ENCODE measurements at regions not wholly inside any gene's neighbourhood (a gene's known extent, or its start where the extent isn't known, plus 50 kb on each side); places are given as distances from the start of the nearest gene placed in this dataset.

DNA sequence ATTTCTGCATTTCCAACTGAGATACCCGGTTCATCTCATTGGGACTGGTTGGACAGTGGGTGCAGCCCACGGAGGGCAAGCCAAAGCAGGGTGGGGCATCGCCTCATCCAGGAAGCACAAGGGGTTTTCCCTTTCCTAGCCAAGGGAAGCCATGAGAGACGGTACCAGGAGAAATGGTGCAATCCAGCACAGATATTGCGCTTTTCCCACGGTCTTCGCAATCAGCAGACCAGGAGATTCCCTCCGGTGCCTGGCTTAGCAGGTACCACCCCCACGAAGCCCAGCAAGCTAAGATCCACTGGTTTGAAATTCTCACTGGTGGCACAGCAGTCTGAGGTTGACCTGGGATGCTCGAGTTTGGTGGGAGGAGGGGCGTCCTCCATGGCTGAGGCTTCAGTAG is 527.0 kb downstream of the TLE1 start:
- no peak for DNase-seq

GRCh38 chr9:81156381-81156780 is 533.0 kb downstream of the TLE1 start:
- DNase-seq: no peak

GRCh38 chr9:81150016-81150625 is 539.2 kb downstream of the TLE1 start:
- peak; percentile 21 for DNase-seq

DNA sequence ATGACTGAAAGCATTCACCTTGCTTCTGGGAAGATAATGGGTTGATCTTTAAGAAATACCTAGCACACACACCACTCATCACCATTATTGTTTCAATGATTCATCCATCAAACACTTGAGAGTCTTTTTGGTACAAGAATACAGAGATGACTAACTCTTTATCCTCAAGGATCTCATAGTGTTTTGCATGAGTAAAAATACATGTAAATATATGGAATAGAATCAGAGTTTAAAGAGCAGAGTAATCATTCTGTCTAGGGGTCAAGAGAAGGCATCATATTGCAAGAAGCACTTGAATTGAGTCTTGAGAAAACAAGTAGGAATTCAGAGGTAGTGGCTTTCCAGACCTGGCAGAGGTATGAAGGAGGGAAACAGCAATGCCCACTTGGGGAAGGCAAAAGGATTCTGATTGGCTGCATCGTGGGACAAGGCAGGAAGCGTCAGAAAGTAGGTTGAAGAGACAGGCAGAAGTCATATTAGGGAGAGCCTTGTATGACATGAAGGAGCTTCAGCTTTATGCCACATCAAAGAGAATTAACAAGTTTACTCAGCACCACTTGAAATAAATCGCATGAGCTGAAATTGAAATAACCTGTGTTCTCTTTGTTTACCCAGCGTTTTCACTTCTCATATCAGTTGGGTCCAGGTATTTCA is 542.5 kb downstream of the TLE1 start:
- no peak for DNase-seq

DNA sequence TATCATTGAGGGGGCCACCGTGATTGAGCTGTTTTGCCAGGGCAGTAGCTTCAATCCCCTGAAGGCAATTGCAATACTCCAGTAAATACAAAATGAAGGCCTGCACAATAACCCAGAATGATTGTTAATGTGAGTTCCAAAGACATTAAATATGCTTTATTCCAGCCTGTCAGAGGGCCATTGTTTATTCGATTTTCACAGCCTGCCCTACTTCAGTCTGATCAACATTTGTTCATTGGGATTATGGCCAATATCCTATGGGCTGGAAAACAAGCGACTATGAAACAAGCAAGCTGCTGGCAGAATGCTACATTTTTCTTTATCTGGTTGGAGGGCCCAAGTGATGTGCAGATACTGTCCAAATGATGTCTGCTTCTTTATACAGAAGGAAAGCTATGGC is 543.1 kb downstream of the TLE1 start:
- DNase-seq: no peak

DNA sequence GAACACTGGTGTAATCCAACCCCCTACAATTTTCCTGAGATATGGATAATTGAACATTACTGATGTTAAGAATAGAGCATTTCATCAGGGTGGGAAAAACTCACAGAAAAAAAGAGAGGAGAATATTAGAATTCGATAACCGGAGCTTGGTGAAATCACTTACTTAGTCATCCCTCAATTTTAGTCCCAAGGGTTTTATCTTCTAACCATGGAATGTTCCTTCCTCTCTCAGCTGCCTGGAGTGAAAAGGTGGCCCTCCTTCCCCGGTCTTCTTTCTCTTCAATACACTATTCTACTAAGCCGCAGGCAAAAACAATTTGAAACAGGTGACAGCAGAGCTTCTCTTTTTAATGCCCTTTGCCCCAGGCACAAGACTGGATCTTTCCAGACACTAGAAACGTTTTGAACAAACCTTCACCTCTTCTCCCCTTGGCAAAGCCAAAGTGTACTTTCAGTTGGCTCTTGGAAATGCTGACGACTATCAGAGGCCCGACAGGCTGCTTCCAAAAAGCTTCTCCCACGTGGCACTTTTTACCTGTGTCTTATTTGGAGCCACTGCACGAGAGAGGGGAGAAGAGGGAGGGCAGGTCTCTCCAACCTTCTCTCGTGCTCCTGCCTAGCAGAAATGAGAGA is 543.9 kb downstream of the TLE1 start:
- DNase-seq: no peak

GRCh38 chr9:81141961-81142360 is 547.4 kb downstream of the TLE1 start:
- DNase-seq: no peak

GRCh38 chr9:81137976-81138568 is 551.3 kb downstream of the TLE1 start:
- no peak for DNase-seq

DNA sequence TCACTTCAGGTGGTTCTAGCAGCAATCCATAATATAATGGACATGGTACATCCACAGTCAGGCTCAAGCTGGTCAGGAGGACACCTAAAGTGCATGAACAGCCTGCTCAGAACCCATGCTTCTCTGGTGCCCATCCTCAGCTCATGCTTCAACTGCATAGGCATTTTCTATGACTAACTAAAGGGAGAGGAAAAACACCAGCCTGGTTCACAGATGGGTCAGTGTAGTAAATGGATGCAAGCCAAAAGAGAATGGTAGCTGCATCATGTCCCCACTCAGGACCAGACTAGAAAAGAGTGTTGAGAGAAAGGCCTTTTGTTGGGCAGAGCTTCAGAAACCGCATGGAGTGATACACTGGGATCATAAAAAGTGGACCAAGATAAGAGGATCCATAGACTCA is 556.6 kb downstream of the TLE1 start:
- no peak for DNase-seq

DNA sequence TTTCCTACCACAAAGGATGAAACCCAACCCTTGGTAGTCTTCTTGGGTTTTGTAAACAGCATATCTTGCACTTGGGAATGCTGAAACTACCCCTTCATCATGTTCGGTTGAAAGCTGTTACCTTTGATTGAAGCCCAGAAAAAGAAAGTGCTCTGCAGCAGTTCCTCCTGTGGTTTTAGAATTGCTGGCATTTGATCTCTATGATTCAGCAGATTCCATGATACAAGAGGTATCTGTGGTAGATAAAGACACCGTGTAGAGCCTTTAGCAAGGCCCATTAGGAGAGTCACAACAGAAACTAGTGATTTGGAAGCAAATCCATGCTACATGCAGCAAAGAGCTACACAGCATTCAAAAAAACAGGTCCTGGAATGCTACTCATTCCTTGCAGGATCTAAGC is 557.0 kb downstream of the TLE1 start:
- DNase-seq: no peak

- DNase-seq: no peak
Observed at GRCh38 chr9:81128701-81129100, 560.6 kb downstream of the TLE1 start.

DNA sequence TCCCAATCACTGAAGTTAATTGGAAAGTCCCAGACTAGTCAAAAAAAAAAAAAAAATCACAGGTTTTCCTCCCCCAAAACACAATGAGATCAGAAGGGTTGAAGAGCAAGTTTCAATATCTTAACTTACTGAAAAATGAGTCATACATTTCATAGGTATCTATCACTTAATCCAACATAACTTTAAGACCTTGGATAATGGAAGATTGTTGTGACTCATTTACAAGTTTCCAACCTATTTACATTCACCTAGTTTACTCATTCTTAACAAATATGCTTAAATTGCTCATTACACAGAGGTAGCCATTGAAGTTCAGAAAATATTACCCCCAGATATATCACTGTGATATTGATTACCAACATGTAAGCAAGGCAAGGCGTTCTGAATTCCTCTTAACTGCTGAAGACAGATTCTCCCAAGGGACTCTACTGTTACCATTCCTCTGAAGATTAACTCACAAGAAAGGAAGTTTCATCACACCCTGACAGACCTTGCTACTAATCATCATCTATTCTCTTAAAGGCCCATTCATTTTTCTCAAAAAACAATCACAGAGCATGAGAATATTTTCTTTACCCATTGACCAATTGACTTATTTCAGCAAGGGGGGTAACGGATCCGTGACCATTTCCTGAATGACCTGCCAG is 563.8 kb downstream of the TLE1 start:
- no peak for DNase-seq

GRCh38 chr9:81123526-81123925 is 565.8 kb downstream of the TLE1 start:
- DNase-seq: no peak

DNA sequence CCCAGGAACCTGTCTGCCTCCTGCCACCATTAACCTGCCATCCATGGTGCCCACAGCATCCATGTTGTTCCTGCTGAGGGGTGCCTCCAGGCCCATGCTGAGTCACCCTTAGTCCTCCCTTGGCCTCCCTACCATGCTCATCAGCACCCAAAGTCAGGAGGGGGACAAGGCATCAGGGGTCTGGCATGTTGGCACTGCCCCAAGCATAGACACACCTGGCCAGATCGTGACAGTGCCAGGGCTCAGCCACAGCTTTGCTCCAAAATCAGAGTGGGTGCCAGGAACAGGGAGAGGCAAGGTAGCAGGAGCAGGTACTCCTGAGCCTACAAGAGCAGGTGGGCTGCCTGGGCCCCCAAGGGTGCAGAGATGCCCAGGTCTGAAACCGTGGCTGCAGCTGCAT is 566.6 kb downstream of the TLE1 start:
- DNase-seq: no peak

- DNase-seq: no peak
Observed at GRCh38 chr9:81119591-81119990, 569.8 kb downstream of the TLE1 start.

GRCh38 chr9:81118416-81118815 is 570.9 kb downstream of the TLE1 start:
- no peak for DNase-seq

DNA sequence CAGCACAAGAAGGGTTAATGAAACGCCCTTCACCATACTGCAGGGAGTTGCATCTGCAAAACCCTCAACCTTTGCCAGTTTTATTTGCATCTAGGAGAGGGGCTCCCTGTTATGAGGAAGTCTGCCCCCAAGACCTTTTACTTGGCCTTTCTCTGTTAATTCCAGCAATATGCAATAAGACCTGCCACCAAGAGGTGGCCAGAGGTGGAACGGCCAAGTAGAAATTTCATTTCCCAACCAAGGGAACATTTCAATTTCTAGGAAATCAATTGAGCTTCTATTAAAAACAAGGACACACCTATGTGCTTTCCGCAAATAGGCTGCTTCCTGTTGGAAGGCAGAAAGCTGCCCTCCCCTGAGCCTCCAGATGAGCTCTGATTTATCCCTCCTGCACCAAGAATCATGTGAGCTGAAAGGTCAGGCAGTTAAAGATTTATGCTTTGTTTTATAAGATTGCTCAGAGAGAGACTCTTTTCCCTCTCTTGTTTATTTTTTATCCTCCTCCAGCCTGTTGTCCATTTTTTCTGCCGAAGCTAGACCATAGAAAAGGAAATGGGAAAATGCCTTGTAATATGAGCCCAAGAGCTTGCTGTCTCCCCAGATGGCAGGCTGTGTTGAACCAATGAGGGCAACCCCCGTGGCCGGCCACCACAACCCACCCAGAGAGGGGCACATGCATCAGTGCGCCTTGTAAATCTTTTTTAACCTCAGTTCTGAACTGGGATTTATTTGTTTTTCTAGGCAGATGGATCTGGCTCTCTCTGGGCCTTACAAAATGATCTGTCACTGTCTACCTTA is 572.8 kb downstream of the TLE1 start:
- no peak for DNase-seq

- peak; percentile 26 for DNase-seq
Observed at GRCh38 chr9:81113453-81114124, 575.8 kb downstream of the TLE1 start.

DNA sequence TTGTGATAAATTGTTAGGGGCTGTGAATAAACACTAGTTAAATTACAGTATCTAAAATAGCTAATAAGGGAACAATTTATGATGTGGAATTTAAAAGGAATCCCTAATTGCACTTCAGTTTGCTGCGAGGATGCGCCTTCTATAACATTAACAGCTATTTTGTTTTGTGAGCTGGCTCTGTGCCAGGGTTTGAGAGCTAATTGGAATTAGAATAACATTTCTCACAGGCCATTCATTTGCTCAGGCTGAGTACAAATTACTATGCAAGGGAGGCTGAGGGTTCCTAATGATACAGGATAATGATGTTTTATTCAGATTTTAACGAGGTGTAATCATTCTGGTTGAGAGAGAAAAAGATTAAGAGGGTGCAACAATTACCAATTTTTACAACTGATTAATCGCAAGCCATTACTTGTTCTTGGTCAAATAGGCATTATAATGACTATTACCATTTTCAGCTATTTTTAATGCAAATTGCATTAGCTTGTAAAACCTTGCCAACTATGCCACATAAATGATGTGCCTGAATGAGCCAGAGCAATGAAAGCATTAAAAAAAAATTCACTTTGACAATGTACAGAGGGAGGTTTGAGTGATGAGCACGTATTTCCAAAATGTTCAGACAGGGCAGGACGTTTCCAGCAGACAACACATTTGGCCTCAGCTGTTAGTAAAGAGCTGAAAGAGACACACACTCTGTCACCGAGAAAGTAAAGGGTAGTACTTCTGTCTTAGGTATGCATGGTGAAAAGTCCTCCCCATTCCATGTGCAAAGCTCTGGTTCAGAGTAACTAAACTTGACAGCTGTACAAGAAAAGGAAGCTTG is 576.5 kb downstream of the TLE1 start:
- DNase-seq: no peak

DNA sequence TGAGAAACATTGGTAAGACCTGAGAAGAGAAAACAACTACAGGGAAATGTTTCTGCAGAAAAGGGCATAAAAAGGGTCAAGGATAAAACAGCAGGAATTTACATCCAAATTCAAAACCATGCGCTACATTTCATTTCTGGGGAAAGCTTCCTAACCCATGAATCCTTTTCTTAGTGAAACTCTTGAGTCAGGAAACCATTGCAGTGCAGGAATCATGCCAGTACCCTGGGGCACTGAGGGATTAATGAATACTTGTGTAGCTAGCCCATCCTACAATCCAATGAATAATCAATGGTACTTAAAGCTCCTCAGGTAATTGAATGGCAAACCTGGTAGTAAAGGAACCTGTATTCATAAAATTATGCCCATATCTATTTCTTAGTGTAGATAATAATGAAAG is 580.5 kb downstream of the TLE1 start:
- DNase-seq: no peak

GRCh38 chr9:81108391-81108790 is 581.0 kb downstream of the TLE1 start:
- DNase-seq: no peak
